Ovary (tissue), 7 donors: ENCODE measurements at regions not wholly inside any gene's neighbourhood (a gene's known extent, or its start where the extent isn't known, plus 50 kb on each side); places are given as distances from the start of the nearest gene placed in this dataset.

Source experiments
- DNase-seq, 5 donors: peaks; one replicate each; pipeline ENCODE4 v3.0.0-alpha.2; 2019 to 2020
- H3K27ac ChIP-seq, 2 donors: fragments of 200-600 bp; one replicate each; pipeline versions ENCODE4 v1.5.1 to v1.8.0; 2019 to 2022
- H3K27me3 ChIP-seq: fragments of 200-600 bp; one replicate; pipeline ENCODE4 v1.8.0; 2022
- H3K36me3 ChIP-seq: fragments of 200-600 bp; sonication (generic); one replicate; pipeline ENCODE4 v1.5.1; 2019
- H3K4me1 ChIP-seq: one replicate; pipeline ENCODE4 v1.8.1; 2013; ENCODE audit warnings: mild to moderate bottlenecking, moderate library complexity; ENCODE audit not compliant: insufficient read depth
- H3K4me3 ChIP-seq: fragments of 200-600 bp; sonication (generic); one replicate; pipeline ENCODE4 v1.5.1; 2017
- H3K9me3 ChIP-seq, 2 donors: fragments of 200-600 bp in 1 of 2; sonication (generic) in 1 of 2; one replicate each; pipeline versions ENCODE4 v1.5.1 to v1.8.1; 2013 to 2019; ENCODE audit warnings: mild to moderate bottlenecking in 1 of 2, moderate library complexity in 1 of 2
- EP300 ChIP-seq: sonication (generic); formaldehyde crosslinking; IDR thresholded peaks from one replicate; pipeline ENCODE4 v1.6.1; 2017; ENCODE audit warnings: antibody characterized with exemption
- POLR2A ChIP-seq: fragments of 450-650 bp; IDR thresholded peaks from one replicate; pipeline ENCODE4 v1.6.1; 2017; ENCODE audit warnings: antibody characterized with exemption, mild to moderate bottlenecking, moderate library complexity
- WGBS, 3 donors: extraction: QIAGEN DNeasy Blood & Tissue Kit in 1 of 3; methylation state at CpG; one replicate each; pipeline versions ENCODE4 v1.1.5 to v1.1.7; 2013 to 2017; 5-methylcytosine and 5-hydroxymethylcytosine counted together
- intact Hi-C, 4 donors: fragments of 100-400 bp; cut with DNase I; formaldehyde crosslinking; loops; one replicate each; pipeline versions ENCODE4 v1.11.0 to v1.15.1; 2022 to 2023
- TF ChIP-seq, protein P1 (sequence below), 3 donors: fragments of 450-650 bp in 2 of 3; fragments of 200-600 bp in 1 of 3; IDR thresholded peaks; one replicate each; pipeline versions ENCODE4 v1.5.1 to v1.8.0; 2016 to 2022; ENCODE audit warnings: antibody characterized with exemption in 3 of 3, mild to moderate bottlenecking in 1 of 3
- donor health status: DM: no; HTN: no; CAD: no; lungs with moderate emphysema.
- donor health status: DM: no; HTN: no; CAD: no.
- donor health status: Bipolar disorder and iron deficiency.
- donor health status: DM: no; HTN: no; CAD: no.
- donor health status: DM: yes; HTN: yes; CAD: no.

DNA sequence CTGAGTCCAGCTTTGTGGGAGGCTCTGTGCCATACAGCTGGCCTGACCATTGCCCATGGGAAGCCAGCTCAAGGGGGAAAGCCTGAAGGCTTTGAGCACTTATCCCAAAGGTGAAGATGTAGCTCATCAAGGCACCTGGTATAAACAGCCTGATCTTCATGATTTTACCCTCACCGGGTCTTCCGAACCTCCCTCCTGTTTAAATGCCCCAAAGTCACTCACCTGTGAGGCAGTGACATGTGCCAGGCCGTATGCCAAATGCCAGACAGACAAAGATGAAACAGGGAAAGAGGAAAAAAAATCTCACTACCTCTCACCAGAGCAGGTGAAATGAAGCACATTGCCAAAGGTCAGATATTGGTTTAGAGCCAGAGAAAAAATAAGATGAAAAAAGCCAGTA is 62.8 kb upstream of the ITSN2 start:
- no peaks in the 10 kb centered on the region for H3K9me3 ChIP-seq
- intact Hi-C loops = no loop called here
- H3K4me1 ChIP-seq = no peaks in the 10 kb centered on the region
- 77 to 79% (median 78%) methylated on average over 3 of the region's 3 CpGs for WGBS, 3 donors
- H3K4me3 ChIP-seq = no peak overlapping the region
- H3K27ac ChIP-seq = no peak overlapping the region
- no peak for DNase-seq
- no peaks in the 10 kb centered on the region for H3K36me3 ChIP-seq
- TF ChIP-seq EP300 (no peak), POLR2A (no peak)
- TF ChIP-seq, protein P1, sequence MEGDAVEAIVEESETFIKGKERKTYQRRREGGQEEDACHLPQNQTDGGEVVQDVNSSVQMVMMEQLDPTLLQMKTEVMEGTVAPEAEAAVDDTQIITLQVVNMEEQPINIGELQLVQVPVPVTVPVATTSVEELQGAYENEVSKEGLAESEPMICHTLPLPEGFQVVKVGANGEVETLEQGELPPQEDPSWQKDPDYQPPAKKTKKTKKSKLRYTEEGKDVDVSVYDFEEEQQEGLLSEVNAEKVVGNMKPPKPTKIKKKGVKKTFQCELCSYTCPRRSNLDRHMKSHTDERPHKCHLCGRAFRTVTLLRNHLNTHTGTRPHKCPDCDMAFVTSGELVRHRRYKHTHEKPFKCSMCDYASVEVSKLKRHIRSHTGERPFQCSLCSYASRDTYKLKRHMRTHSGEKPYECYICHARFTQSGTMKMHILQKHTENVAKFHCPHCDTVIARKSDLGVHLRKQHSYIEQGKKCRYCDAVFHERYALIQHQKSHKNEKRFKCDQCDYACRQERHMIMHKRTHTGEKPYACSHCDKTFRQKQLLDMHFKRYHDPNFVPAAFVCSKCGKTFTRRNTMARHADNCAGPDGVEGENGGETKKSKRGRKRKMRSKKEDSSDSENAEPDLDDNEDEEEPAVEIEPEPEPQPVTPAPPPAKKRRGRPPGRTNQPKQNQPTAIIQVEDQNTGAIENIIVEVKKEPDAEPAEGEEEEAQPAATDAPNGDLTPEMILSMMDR (IDR thresholded peaks at IDR 0.05) = no peak
- H3K27me3 ChIP-seq = no peaks in the 10 kb centered on the region

DNA sequence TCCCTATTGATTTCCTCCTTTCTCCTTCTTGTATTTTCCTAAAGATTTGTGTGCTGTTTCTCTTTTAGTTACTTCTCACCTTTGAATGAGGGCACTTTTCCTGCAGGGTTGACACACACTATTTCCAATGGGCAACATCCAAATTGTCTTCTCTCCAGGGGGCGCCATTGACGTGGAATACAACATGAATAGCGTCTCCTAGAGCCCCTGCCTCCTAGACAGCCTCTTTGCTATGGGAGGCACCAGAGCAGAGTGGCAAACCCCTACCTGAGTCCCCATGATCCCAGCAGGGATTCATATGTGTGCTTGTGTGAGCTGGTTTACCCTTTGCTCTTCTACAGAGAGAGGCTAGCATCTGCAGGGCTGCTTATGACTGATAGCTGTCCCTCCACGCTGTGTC is 61.3 kb upstream of the ITSN2 start:
- Histone ChIP-seq H3K27ac (no peak overlapping the region), H3K4me1 (no peaks in the 10 kb centered on the region), H3K9me3 (no peaks in the 10 kb centered on the region), H3K27me3 (no peaks in the 10 kb centered on the region), H3K4me3 (no peak overlapping the region), H3K36me3 (no peaks in the 10 kb centered on the region)
- intact Hi-C loops = no loop called here
- DNase-seq = peak in 4 of 5 donors; percentile 43 to 71 (median 63)
- TF ChIP-seq POLR2A (no peak), EP300 (no peak)
- TF ChIP-seq, protein P1 (IDR thresholded peaks at IDR 0.05) = no peak
- 17 to 29% (median 25%) methylated on average over 4 of the region's 4 CpGs for WGBS, 3 donors

DNA sequence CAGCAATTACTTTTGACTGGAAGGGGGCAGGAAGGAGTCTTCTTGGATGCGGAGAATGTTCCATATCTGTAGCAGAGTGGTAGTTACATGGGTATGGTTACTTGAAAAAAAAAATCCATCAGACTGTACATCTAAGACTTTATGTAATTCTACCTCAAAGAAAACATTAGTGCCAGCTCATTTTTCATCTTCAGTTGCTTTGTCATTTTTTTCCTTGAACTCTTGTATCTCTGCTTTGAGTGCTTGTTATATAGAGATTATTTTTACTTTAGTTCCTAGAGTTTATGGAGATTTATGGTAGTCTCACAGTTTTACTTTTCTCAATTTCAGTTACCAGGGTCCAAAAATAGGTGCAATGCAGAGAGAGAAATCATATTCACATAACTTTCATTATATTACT is 60.0 kb upstream of the ITSN2 start:
- H3K36me3 ChIP-seq = no peaks in the 10 kb centered on the region
- no peak for DNase-seq
- no peak for TF ChIP-seq POLR2A
- TF ChIP-seq EP300 = no peak
- TF ChIP-seq, protein P1 (IDR thresholded peaks at IDR 0.05) = no peak
- no peak overlapping the region for H3K27ac ChIP-seq
- no peak overlapping the region for H3K4me3 ChIP-seq
- no peaks in the 10 kb centered on the region for H3K27me3 ChIP-seq
- WGBS, 3 donors = 38 to 49% (median 46%) methylated on average over 1 of the region's 1 CpG
- no peaks in the 10 kb centered on the region for H3K4me1 ChIP-seq
- H3K9me3 ChIP-seq = no peaks in the 10 kb centered on the region
- intact Hi-C loops = no loop called here

DNA sequence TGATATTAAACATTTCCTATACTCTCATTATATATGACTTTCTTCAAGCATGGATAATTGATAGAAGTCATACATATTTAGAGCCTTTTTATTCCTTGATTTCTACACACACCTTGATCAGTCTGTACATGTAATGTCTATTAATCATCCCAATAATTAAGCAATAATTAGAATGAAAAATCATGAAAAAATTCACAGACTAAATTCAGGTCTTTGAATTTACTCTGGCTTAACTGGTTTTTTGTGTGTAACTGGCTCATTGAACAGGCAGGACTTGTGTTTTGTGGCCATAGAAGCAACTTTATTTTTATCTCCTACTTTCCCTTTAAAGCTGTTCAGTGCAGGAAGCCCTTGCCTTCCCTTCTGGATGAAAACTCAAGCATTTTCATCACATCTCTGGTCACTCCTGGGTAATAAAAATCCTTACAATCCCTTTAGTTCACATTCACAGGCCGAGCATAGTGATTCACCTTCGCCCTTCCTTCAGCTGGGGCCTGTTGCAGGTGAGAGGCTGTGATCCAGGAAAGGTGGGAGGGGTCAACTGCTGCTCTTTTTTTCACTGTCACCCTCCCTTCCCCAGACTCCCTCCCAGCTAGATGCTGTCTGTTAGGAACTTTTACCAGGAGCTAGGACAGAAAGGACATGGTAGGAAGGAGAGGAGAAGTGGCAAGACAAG is 58.0 kb upstream of the ITSN2 start:
- no peaks in the 10 kb centered on the region for H3K9me3 ChIP-seq
- H3K27ac ChIP-seq = no peak overlapping the region
- no peaks in the 10 kb centered on the region for H3K36me3 ChIP-seq
- no peak for TF ChIP-seq POLR2A
- TF ChIP-seq, protein P1 (IDR thresholded peaks at IDR 0.05) = no peak
- no peak for TF ChIP-seq EP300
- 80 to 89% (median 84%) methylated on average over 2 of the region's 2 CpGs for WGBS, 3 donors
- H3K4me3 ChIP-seq = no peak overlapping the region
- intact Hi-C loops = no loop called here
- no peaks in the 10 kb centered on the region for H3K4me1 ChIP-seq
- DNase-seq = no peak
- H3K27me3 ChIP-seq = no peaks in the 10 kb centered on the region
